GM12878 (cell line): ENCODE measurements at regions not wholly inside any gene's neighbourhood (a gene's known extent, or its start where the extent isn't known, plus 50 kb on each side); places are given as distances from the start of the nearest gene placed in this dataset.

Experiments used
- ATAC-seq: fragments of 200-7000 bp; cut with Tn5 transposase; 3 replicates; pipeline ENCODE4 v1.9.1; 2020; ENCODE audit warnings: mild to moderate bottlenecking, moderate library complexity
- BruUV-seq: library from RNA; stranded (reverse); fragments of 400-500 nt; replicated peaks from 2 replicates; lab custom pipeline; 2021; lab: Mats Ljungman, UMichigan
- CTCF ChIA-PET: fragments of 300-600 bp; sonication (Branson Sonifier 250); formaldehyde crosslinking; extraction: SDS; loops from one replicate; lab custom pipeline; 2021; ENCODE audit warnings: inconsistent platforms; lab: Yijun Ruan, JAX
- POLR2A ChIA-PET: fragments of 350-600 bp; formaldehyde crosslinking; extraction: SDS; loops from one replicate; lab custom pipeline; 2021; ENCODE audit warnings: inconsistent platforms; lab: Charles Lee
- RAD21 ChIA-PET: fragments of 300-600 bp; sonication (Branson Sonifier 250); formaldehyde crosslinking; loops from one replicate; lab custom pipeline; 2023; ENCODE audit warnings: antibody characterized with exemption; ENCODE audit not compliant: unreplicated experiment; lab: Charles Lee
- SMC1A ChIA-PET: fragments of 300-600 bp; sonication (Branson Sonifier 250); formaldehyde crosslinking; loops from one replicate; lab custom pipeline; 2023; ENCODE audit not compliant: unreplicated experiment, uncharacterized antibody; lab: Charles Lee
- DNase-seq: peaks from one replicate; pipeline ENCODE4 v3.0.0-alpha.2; 2011; ENCODE audit warnings: low read depth, low spot score
- FAIRE-seq: peaks from 3 replicates; lab custom pipeline; 2011; peaks lifted over from hg19 to GRCh38; lab: Jason Lieb, UNC
- H2AFZ ChIP-seq: 2 replicates; pipeline ENCODE4 v1.6.0; 2011; ENCODE audit warnings: low read depth, low read length, control low read depth; ENCODE audit not compliant: control insufficient read depth
- H3K27ac ChIP-seq: 2 replicates; pipeline ENCODE4 v1.5.1; 2011; ENCODE audit warnings: control low read depth; ENCODE audit not compliant: control insufficient read depth, insufficient read depth
- H3K27me3 ChIP-seq, 2 experiments: replicated peaks in 1 of 2; 2 replicates each; pipeline versions ENCODE4 v1.6.0 to v1.6.1; 2011; ENCODE audit warnings: low read length in 1 of 2; ENCODE audit not compliant: control insufficient read depth in 2 of 2, insufficient read depth in 2 of 2
- H3K36me3 ChIP-seq, 2 experiments: 2 replicates each; pipeline ENCODE4 v1.5.1; 2011; ENCODE audit warnings: low read length in 1 of 2; ENCODE audit not compliant: control insufficient read depth in 2 of 2, insufficient read depth in 2 of 2
- H3K4me1 ChIP-seq: 2 replicates; pipeline ENCODE4 v1.6.1; 2011; ENCODE audit warnings: mild to moderate bottlenecking, low read length, moderate library complexity, mixed read lengths; ENCODE audit not compliant: control insufficient read depth, insufficient read depth
- H3K4me2 ChIP-seq: 2 replicates; pipeline ENCODE4 v1.6.0; 2011; ENCODE audit warnings: control low read depth; ENCODE audit not compliant: control insufficient read depth, insufficient read depth
- H3K4me3 ChIP-seq: fragments of 200-600 bp; sonication (generic); 2 replicates; pipeline ENCODE4 v1.5.1; 2016
- H3K79me2 ChIP-seq: 2 replicates; pipeline ENCODE4 v1.6.0; 2011; ENCODE audit warnings: low read length; ENCODE audit not compliant: control insufficient read depth, insufficient read depth
- H3K9ac ChIP-seq: 2 replicates; pipeline ENCODE4 v1.8.0; 2011; ENCODE audit warnings: low read length, control low read depth, mixed read lengths; ENCODE audit not compliant: control insufficient read depth, insufficient read depth
- H3K9me3 ChIP-seq: replicated peaks from 3 replicates; pipeline ENCODE4 v1.5.1; 2011; ENCODE audit warnings: mild to moderate bottlenecking, low read length; ENCODE audit not compliant: control insufficient read depth, insufficient read depth
- H4K20me1 ChIP-seq: 2 replicates; pipeline ENCODE4 v1.6.0; 2011; ENCODE audit not compliant: control insufficient read depth, insufficient read depth
- CEBPB ChIP-seq, 2 experiments: fragments of 150-350 bp in 1 of 2; IDR thresholded peaks; 2 replicates each; pipeline ENCODE4 v1.6.1; 2012 to 2014; ENCODE audit warnings: low read depth in 2 of 2, low read length in 2 of 2, borderline replicate concordance in 1 of 2, inconsistent platforms in 1 of 2
- EP300 ChIP-seq, 2 experiments: fragments of 150-350 bp in 1 of 2; IDR thresholded peaks; 2 replicates each; pipeline ENCODE4 v1.6.1; 2011 to 2012; ENCODE audit warnings: low read depth in 2 of 2, low read length in 2 of 2, borderline replicate concordance in 1 of 2, improper control_type of control experiment in 1 of 2, inconsistent platforms in 1 of 2; ENCODE audit not compliant: control insufficient read depth in 1 of 2
- FOS ChIP-seq: IDR thresholded peaks from 3 replicates; pipeline ENCODE4 v1.6.1; 2011; ENCODE audit warnings: borderline replicate concordance; ENCODE audit not compliant: insufficient read length; ENCODE audit errors: extremely low read depth
- PAX8 ChIP-seq: fragments of 450-650 bp; IDR thresholded peaks from 2 replicates; pipeline ENCODE4 v1.6.1; 2017; ENCODE audit warnings: mild to moderate bottlenecking, moderate library complexity
- SIN3A ChIP-seq: IDR thresholded peaks from 2 replicates; pipeline ENCODE4 v1.6.1; 2012; ENCODE audit warnings: low read depth, low read length, improper control_type of control experiment
- TCF7 ChIP-seq: IDR thresholded peaks from 2 replicates; pipeline ENCODE4 v1.6.1; 2014; ENCODE audit warnings: antibody characterized with exemption, borderline replicate concordance
- ZNF24 ChIP-seq: fragments of 450-650 bp; IDR thresholded peaks from 2 replicates; pipeline ENCODE4 v1.6.1; 2017; ENCODE audit warnings: antibody characterized with exemption, mild to moderate bottlenecking
- WGBS: methylation state at CpG from one replicate; pipeline ENCODE4 v1.1.6; 2016; ENCODE audit warnings: low lambda C conversion rate; ENCODE audit not compliant: insufficient replicate concordance, insufficient coverage; ENCODE audit errors: missing lambda C conversion rate; 5-methylcytosine and 5-hydroxymethylcytosine counted together
- in situ Hi-C: fragments of 300-500 bp; cut with MboI; formaldehyde crosslinking; loops from 9 replicates; pipeline ENCODE4 v1.14.3; 2018; ENCODE audit warnings: mixed read lengths
- intact Hi-C: fragments of 100-400 bp; cut with micrococcal nuclease; formaldehyde crosslinking; loops from one replicate; pipeline ENCODE4 v1.14.2; 2022; ENCODE audit not compliant: unreplicated experiment
- TF ChIP-seq, protein P1 (sequence below): IDR thresholded peaks from 2 replicates; pipeline ENCODE4 v1.6.1; 2011; ENCODE audit warnings: mild to moderate bottlenecking, low read depth, low read length, moderate library complexity; ENCODE audit not compliant: insufficient replicate concordance
- TF ChIP-seq, protein P2 (sequence below): IDR thresholded peaks from 2 replicates; pipeline ENCODE4 v1.6.1; 2012; ENCODE audit warnings: low read depth, low read length, improper control_type of control experiment

DNA sequence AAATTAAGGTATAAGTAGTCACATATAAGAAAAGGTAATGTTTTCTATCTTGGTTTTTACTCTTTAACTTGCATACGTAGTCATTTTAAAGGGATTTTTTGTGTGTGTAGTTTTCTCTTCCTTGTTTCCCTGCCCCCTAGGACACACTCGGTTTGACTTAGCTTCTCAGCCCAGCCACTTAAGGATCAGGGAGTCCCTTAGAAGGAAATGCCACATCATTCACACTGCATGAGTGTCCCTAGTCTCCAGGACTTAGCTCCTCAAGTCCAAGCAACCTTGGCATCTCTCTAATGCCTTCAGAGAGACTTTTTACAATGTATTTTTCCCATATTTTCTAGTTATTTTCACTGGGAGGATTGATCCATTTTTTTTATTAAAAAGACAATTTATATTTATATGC lies 1407.7 kb downstream of the EFNB2 start:
- Histone ChIP-seq H3K27ac (no peak overlapping the region), H3K36me3 (no peaks in the 10 kb centered on the region), H3K4me3 (no peak overlapping the region), H3K27me3 (no peaks in the 10 kb centered on the region), H3K4me2 (no peak overlapping the region), H3K9me3 (no peaks in the 10 kb centered on the region; the same call in 2 of the 3 replicates), H3K9ac (no peak overlapping the region), H2AFZ (no peak overlapping the region), H3K4me1 (no peaks in the 10 kb centered on the region), H3K79me2 (no peaks in the 10 kb centered on the region), H4K20me1 (no peaks in the 10 kb centered on the region)
- ATAC-seq (no peak), FAIRE-seq (no peak), DNase-seq (no peak)
- WGBS, result 14% methylated on average over 2 of the region's 2 CpGs
- no TSS peak for BruUV-seq
- in situ Hi-C loops (no loop called here), intact Hi-C loops (no loop called here)
- SMC1A ChIA-PET, result no interaction called here
- CTCF ChIA-PET, result no interaction called here
- TF ChIP-seq CEBPB (IDR thresholded peaks at IDR 0.05; ENCODE audit: borderline replicate concordance in 1 of 2, low read depth in 2 of 2, low read length in 2 of 2), result no peak
- no peak for TF ChIP-seq FOS
- no peak for TF ChIP-seq EP300 (IDR thresholded peaks at IDR 0.05; ENCODE audit: borderline replicate concordance in 1 of 2, control insufficient read depth in 1 of 2, low read depth in 2 of 2, low read length in 2 of 2)
- TF ChIP-seq, protein P1, sequence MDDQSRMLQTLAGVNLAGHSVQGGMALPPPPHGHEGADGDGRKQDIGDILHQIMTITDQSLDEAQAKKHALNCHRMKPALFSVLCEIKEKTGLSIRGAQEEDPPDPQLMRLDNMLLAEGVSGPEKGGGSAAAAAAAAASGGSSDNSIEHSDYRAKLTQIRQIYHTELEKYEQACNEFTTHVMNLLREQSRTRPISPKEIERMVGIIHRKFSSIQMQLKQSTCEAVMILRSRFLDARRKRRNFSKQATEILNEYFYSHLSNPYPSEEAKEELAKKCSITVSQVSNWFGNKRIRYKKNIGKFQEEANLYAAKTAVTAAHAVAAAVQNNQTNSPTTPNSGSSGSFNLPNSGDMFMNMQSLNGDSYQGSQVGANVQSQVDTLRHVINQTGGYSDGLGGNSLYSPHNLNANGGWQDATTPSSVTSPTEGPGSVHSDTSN, result no peak
- no peak for TF ChIP-seq TCF7
- TF ChIP-seq SIN3A, result no peak
- TF ChIP-seq, protein P2, sequence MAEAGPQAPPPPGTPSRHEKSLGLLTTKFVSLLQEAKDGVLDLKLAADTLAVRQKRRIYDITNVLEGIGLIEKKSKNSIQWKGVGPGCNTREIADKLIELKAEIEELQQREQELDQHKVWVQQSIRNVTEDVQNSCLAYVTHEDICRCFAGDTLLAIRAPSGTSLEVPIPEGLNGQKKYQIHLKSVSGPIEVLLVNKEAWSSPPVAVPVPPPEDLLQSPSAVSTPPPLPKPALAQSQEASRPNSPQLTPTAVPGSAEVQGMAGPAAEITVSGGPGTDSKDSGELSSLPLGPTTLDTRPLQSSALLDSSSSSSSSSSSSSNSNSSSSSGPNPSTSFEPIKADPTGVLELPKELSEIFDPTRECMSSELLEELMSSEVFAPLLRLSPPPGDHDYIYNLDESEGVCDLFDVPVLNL, result no peak
- no peak for TF ChIP-seq PAX8
- TF ChIP-seq ZNF24, result no peak
- POLR2A ChIA-PET, result no interaction called here
- RAD21 ChIA-PET, result no interaction called here
